ENCODE measurements at regions not wholly inside any gene's neighbourhood (a gene's known extent, or its start where the extent isn't known, plus 50 kb on each side); places are given as distances from the start of the nearest gene placed in this dataset.
"Not testable (repeated sequence)": the region's sequence is repeated elsewhere in the genome, so short reads cannot be mapped to it uniquely, and the experiment has no call there.

DNA sequence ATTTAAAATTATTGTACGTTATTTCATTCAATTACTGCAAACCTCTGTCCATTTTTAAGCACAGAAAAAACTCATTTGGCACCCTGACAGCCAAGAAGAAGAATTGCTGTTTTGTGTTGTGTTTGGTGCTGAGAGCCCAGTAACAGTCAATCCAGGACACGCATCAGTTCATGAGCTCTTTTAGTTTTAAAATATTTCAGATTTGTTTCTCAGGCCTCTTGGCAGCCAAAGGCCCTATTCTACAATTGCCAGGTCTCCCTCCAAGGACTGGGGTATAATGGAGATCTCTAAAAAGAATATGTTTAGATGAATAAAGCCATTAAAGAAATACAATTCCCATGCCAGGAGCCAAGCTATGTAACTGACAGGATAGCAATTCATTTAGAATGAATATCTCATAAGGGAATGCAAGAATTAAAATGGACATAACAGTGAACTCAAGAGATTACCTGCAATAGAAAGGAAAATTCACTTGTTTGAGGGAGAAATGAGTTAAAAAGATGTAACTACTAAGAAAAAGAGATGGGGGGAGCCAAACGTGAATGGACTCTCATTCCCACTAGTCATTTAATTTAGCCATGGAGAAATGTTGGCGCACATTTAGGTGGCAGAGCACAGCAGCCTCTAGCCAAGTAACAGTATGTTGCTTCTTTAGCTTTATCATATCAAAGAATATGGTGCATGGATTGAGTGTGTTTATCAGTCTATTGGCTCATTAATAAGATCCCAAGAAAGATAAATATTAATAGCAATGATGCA lies 140.6 kb upstream of the PELI2 start:
- no peak for DNase-seq (ENCODE audit: low read depth)

DNA sequence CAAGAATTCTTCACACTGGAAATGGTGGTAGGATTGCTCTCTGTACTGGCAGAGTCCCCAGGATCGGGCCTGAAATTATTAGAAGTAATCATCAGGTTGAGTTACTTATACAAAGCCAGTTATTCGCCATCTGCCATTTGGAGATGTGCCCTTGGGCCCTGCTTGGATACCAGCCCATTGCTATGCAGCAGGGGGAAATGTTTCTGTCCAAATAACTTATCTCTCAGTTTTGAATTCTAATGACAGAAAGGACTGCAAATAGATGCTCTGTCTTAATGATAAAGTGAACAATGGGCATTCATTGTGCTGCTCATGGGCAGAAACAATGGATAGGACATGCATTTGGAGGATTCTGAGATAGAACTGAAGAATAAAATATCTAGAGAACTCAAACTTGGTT lies 139.1 kb upstream of the PELI2 start:
- DNase-seq (ENCODE audit: low read depth), result no peak

DNA sequence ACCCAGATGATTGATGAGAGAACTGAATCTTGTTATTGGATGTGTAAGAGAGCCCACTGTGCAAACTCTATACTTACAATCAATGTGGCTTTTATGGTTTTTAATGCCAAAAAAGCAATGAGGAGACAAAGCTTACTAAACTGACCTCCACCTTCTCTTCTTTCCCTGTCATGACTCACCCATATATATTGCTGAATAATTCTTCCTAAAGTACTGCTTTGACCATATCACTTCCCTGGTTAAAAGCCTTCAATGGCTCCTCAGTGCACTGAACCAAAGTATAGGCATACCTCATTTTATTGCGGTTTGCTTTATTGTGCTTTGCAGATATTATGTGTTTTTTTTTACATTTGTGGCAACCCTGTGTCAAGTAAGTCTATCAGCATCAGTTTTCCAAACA lies 138.4 kb upstream of the PELI2 start:
- no peak for DNase-seq (ENCODE audit: low read depth)

DNA sequence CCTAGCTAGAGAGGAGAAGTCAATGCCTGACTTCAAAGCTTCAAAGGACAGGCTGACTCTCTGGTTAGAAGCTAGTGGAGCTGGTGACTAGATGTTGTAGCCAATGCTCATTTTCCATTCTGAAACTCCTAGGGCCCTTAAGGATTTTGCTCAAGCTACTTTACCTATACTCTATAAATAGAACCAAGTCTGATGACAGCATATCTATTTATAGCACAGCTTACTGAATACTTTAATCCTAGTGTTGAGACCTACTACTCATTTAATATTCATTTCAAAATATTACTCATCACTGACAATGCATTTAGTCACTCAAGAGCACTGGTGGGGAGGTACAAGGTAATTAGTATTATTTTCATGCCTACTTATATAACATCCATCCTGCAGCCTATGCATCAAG lies 137.2 kb upstream of the PELI2 start:
- no peak for DNase-seq (ENCODE audit: low read depth)

DNA sequence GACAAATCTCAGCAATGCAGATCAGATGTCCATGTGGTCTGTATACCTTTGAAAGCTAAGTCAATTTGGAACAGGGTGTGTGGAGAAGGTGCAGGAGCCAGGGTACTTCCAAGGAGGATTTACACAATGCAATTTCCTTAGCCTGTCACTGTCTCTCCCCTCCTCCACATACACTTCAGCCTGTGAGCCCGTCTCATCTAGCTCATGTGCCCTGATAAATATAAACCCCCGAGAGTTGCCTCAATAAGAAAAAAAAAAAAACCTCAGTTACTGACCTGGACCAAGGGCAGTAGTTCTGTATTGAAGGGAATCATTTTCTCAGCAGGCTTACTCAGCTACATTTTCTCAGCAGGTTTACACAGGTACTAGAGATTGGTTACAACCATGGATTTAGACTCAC lies 132.1 kb upstream of the PELI2 start:
- no peak for DNase-seq (ENCODE audit: low read depth)

DNA sequence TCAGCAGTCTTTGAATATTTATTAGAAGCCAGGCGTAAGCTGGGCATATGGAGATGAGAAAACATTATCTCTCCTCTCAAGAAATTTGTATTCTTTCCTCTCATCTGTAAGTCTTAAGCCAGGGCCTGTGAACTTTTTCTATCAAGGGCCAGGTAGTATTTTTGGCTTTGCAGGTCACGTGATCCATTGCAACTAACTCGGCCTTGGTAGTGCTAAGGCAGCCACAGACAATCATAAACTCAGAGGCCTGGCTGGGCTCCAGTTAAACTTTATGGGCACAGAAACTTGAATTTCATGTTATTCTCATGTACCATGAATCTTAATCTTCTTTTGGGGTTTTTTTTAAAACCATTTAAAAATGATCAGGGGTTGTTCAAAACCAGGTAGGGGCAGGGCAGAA lies 117.4 kb upstream of the PELI2 start:
- DNase-seq (ENCODE audit: low read depth), result no peak

DNA sequence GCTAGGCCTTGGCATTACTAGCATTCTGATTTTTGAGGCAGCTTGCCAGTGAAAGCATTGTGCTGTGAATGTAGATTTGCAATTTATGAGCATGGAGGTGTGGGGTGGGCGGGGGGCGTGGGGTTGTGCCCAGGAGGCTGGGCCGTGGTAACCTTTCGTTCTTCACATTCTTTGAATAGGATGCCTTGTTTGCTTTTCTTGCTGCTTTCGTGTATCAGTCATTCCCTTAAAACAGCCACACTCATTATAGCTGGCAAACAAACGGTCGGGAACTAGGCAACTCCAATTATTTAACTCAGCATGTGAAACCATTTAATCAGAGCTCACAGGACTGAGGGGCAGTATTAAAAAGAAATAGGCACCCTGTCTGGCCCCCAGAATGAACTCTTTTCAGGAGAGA lies 115.9 kb upstream of the PELI2 start:
- DNase-seq (ENCODE audit: low read depth), result no peak

DNA sequence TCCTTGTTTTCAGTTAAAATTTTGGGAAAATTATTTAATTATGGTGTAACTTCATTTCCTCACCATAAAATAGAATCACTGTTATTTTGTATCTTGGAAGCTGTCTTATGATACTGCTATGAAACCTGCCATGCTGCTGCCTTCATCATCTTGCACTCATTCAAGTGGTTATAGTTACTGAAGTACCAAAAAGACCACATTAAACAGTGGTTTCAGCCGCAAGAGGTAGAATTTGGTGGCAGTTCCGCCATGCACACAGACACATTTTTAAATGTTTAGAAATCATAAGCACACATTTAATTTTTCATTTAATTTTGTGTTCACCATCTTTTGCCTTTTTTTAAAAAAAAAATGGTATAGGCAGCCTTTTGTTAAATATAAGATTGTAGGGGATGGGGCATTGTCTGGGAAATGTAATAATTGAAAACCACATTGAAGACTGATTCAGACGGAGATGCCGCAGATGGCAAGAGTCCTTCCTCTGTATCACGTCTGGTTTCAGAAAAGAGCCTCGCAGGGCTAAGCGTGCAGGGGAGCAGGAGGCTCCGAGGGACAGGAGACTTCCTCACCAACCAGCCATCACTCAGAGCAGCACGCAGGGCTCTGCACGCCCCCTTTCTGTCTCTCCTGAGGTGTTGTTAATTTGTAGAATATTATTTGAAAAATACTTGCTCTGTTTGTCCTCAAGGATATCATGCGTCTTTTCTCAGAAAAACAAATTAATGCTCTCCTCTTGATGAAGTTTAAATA lies 115.2 kb upstream of the PELI2 start:
- DNase-seq (ENCODE audit: low read depth), result peak; percentile 23

DNA sequence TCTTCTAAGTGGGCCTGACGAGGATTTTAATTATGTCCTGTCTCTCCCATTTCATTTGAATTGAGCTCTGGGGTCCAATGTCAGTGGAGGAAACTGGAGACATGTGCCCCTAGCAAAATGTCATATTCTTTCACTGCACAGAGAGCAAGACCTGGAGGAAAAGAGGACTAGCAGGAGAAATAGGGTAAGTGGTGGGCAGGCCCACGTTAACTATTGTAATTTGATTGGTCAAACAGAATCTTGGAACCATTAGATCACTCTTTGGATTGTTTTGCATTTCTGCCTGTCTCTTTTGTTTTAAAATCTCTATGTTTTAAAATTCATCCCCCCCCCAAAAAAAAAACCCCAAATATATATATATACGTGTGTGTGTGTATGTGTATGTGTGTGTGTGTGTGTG lies 113.9 kb upstream of the PELI2 start:
- DNase-seq (ENCODE audit: low read depth), result no peak

DNA sequence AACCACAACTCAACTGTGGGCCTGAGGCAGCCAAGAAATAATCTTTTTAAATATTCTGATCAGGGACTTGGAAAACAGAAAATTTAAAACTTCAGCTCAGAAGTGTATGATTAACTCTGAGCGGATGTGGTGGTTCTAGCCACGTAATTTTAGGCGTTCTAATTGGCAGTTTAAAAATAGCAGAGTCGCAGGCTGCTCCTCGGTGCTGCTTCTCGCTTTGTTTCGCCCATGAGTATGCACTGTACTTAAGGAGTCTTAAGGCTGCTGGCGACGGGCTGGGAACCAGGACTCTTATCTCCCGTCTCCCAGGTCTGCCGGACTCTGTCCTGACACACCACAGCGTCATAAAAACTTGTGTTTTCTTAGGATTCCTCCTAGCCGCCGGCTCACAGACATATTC lies 113.4 kb upstream of the PELI2 start:
- peak; percentile 18 for DNase-seq (ENCODE audit: low read depth)

DNA sequence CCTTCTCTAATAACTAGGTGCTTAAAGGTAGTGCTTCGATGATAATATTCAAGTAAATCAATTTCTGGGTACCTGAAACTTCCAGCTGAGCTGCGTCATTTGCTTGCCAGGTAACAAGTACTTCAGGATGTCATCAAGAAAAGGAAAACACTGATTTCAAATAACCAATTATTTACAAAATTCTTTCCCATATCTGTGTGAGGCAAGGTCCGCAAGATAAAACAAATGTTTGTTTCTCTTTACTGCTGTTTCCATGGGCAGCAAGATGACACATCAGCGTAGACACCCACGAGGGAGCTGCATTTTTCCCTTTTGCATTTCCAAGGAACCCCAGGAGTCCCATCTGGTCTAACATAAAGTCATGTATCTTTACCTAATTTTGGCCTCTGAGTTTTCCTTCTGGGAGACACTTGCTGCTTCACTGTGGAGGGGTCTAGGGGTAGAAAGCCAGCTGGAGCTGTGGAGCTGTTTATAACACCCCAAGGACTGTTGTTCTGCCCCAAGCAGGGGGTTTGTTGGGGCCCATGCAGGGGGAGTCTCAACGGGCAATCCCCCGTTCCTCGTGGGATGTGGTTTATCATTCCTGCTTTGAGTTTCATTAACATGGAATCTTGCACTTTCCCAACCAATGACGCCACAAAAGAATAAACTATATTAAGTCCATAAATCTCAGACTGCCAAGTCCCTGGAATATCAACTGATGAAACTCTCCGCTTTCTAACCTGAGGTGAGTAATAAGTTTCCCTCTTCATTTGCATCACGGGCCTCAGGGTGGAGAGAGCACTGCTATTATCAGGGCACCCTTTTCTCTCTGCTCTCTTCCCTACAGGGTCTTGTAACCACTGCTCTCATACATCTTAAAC lies 112.8 kb upstream of the PELI2 start:
- DNase-seq (ENCODE audit: low read depth), result no peak

DNA sequence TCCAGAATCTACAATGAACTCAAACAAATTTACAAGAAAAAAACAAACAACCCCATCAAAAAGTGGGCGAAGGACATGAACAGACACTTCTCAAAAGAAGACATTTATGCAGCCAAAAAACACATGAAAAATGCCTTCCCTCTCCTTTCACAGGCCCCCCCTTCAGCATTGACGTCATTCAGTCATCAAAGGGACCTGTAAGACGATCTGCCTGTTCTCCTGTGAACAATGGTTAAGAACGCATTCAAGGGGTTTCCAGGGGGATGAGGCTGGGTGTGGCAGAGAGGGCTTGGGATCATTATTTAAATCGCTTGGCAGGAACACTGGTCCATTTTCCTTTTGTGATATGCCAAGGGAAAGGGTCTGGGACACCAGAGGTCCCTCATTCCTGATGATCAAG lies 110.7 kb upstream of the PELI2 start:
- DNase-seq (ENCODE audit: low read depth), result not testable (repeated sequence)

DNA sequence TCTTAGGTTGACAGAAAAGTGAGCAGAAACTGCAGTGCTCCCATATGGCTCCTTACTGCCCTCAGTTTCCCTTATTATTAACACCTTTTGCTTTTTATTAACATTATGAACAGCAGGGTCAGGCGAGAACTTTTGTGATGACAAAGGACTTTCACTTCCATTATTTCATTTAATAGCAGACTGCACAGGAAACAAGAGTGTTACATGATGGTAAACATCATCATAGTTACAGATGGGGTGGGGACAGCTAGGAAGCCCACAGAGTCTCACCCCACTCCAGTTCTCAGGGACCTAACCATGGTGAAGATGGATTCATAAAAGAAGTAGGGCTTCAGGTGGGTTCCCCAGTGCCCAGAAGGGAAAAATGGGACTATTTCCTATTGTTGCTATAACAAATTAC lies 110.1 kb upstream of the PELI2 start:
- no peak for DNase-seq (ENCODE audit: low read depth)

DNA sequence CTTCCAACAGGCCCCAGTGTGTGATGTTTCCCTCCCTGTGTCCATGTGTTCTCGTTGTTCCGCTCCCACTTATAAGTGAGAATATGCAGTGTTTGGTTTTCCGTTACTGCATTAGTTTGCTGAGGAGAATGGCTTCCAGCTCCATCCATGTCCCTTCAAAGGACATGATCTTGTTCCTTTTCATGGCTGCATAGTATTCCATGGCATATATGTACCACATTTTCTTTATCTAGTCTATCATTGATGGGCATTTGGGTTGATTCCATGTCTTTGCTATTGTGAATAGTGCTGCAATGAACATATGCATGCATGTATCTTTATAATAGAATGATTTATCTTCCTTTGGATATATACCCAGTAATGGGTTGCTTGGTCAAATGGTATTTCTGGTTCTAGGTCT lies 109.5 kb upstream of the PELI2 start:
- DNase-seq (ENCODE audit: low read depth), result not testable (repeated sequence)

DNA sequence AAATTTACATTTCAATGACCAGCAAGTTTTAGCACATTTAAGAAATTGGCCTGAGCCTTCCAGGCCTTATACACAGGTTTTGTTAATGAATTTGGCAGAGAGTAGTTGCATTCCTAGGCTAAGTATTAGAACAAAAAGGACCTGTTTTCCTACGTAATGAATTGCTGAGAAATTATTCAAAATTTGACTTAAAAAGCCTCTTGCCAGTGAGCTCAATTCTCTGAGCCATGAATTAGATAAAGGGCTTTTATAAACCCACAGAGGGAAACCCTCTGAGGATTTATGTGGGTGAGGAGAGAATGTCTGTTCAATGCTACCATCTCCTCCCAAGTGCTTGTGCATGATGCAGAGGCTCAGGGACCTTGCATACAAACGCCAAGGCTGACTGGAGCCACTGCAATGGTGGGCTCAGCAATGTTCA lies 94.5 kb upstream of the PELI2 start:
- DNase-seq (ENCODE audit: low read depth), result no peak

DNA sequence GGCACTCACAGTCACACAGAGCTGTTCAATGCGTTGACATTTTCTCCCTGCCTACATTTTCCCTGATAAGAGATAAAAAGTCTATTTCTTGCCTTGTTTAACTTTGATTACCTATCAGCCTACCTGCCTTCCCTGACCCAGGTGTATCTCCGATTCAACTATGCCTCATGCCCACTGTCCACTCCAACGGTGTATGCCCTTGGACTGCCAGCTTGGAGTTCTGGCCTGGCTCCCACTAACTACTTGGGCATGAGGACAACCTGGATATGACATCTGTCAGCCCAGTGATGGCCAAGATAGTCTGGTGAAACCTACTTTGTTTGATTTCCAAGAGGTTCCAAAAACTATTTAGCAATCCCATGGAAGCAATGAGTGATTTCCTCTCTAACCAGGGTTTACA lies 93.0 kb upstream of the PELI2 start:
- no peak for DNase-seq (ENCODE audit: low read depth)

DNA sequence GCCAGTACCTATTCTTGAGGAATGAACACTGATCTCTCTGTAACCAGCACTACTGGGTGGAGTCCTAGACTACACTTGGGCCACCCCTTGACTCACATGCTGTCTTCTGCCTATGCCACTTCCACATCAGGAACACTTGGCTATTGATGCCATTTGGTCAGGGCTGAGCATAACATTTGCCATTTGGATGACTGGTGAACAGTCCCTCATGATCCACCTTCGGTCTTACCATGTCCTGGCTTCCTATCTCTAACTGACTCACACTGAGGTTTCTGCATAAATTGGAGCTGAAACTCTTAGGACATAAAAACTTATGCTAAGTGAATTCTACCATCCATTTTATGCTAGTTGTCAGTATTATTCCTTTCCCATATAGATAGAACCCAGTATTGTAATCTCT lies 91.7 kb upstream of the PELI2 start:
- DNase-seq (ENCODE audit: low read depth), result no peak

DNA sequence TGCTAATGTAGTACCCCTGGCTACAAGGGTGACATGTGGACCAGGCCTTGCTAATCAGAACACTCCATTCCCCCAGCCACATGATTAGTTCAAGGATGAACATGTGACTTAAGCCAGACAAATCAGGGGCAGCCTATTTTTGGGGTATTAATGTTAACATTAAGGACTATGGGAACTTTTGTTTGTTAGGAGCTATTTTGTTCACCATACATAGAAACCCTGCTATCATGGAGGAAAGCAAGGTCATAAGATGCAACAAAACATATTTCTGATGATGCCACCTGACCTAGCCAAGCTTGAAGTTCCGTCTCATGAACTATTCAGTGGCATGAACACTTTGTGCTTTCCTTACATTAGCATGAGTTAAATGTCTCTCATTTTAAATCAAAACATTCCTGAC lies 90.8 kb upstream of the PELI2 start:
- no peak for DNase-seq (ENCODE audit: low read depth)

DNA sequence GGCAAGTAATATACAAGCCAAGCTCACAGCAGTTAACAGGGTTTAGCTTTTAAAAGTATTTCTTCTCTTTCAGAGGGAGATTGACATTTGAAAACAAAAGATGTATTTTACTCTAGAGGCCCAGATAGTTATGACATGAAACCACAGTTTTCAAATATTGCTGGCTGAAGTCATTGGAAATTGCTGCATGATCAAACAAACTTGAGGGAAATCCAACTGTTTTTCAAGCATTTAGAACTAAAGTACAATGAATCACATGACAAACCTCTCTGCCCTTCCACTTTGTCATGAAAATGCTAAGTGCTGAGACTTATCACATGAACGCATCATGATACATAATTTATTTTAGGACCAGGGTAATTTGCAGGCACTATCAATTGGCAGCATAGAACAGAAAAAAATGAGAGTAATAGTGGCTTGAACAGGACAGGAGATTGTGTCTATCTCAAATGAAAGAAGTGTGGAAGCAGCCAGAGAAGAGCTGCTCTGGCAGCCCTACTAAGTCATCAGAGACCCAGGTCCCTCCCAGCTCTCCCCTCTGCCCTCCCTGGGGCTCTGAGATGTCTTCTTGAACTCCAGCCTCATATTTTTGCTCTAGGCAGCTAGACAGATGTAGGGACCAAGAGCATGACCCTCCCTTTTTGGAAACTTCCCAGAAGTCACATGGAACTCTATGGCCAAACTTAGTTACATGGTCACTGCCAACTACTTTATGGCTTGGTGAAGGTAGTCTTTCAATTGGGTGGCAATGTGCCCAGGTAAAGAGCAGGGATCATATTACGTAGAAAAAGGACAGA lies 90.1 kb upstream of the PELI2 start:
- no peak for DNase-seq (ENCODE audit: low read depth)

DNA sequence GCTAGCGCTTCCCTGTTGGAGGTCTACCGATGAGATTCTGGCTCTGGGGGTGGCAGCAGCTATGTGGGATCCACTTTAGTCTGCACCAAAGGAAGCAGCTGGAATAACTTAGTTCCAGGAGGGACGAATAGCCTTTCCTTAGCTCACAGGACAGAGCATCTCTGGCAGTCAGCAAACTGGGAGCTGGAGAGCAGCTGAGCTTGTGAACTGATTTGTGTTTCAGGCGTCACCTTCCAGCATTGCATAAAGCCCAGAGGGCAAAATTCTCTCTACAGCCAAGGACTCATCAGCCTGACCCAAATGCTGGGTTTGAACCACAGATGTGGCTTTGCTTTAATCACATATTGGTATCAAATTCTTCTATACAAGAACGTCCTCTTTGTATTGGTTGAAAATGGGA lies 81.9 kb upstream of the PELI2 start:
- DNase-seq (ENCODE audit: low read depth), result no peak

DNA sequence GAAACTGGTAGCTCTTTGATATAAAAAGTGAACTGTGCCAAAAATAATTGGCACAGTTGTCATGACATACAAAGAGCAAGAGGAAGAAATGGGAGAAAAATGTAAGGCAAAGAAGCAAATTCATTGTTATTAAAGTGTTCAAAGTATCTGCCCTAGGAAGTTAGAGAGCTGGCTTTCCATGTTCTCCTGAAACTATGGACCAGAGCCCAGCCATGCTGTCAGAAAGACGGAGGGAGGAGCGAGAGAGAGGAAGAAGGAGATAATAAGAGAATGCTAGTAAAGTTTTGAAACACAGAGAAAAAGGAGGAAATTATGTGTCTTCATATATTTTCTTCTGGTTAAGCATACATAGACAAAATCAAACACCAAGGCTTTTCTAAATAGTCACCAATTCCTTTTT lies 78.1 kb upstream of the PELI2 start:
- no peak for DNase-seq (ENCODE audit: low read depth)

DNA sequence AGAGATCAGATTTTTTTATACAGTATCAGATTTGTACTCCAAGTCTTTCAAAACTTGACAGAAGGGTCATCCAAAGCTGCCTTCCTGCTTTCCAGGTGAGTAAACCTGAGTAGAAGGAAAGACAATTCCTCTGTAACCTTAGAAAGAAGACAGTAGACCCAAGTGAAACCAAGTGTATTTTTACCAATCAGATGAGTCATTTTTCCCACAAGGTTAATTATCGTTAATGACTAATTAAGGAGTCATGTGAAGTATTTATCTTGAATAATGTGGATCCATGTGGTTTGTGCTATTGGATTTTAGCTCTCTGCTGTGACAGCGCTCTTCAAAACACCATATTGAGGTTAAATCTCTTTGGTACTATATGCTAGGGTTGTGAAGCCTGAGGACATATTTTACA lies 74.0 kb upstream of the PELI2 start:
- DNase-seq (ENCODE audit: low read depth), result no peak

Measured in activated T-cell treated with anti-CD3 and anti-CD28 coated beads for 24 hours (primary cell).